HCT116 (cell line): ENCODE measurements at regions not wholly inside any gene's neighbourhood (a gene's known extent, or its start where the extent isn't known, plus 50 kb on each side); places are given as distances from the start of the nearest gene placed in this dataset.

Experiments
- ATAC-seq: fragments of 200-7000 bp; cut with Tn5 transposase; 2 replicates; pipeline ENCODE4 v1.9.1; 2020; ENCODE audit warnings: mild to moderate bottlenecking, moderate library complexity
- BruUV-seq: library from RNA; stranded (reverse); fragments of 400-500 nt; replicated peaks from 2 replicates; lab custom pipeline; 2021; lab: Mats Ljungman, UMichigan
- CTCF ChIA-PET: fragments of 300-600 bp; sonication (Branson Sonifier 250); formaldehyde crosslinking; loops from one replicate; lab custom pipeline; 2021; ENCODE audit warnings: antibody characterized with exemption; lab: Charles Lee
- POLR2A ChIA-PET: fragments of 300-600, 350-600 bp; sonication (Branson Sonifier 250); formaldehyde crosslinking; loops from one replicate; lab custom pipeline; 2021; ENCODE audit warnings: antibody characterized with exemption; lab: Charles Lee
- RAD21 ChIA-PET, 2 experiments: fragments of 300-600 bp; sonication (Branson Sonifier 250); formaldehyde crosslinking; loops; one replicate each; lab custom pipeline; 2023; ENCODE audit warnings: low total read pairs in 2 of 2; ENCODE audit not compliant: uncharacterized antibody in 2 of 2, unreplicated experiment in 2 of 2, low non-redundant PET in 1 of 2; lab: Charles Lee
- DNase-seq: peaks from one replicate; pipeline ENCODE4 v3.0.0-alpha.2; 2010; ENCODE audit warnings: low read depth, low spot score
- H2AFZ ChIP-seq: fragments of 200-600 bp; shearing (Covaris generic), sonication (generic); 2 replicates; pipeline ENCODE4 v1.6.1; 2017; ENCODE audit warnings: low read depth, mixed run types, mixed read lengths, antibody characterized with exemption, low read length; ENCODE audit not compliant: poor library complexity, severe bottlenecking
- H3K27ac ChIP-seq: 2 replicates; pipeline ENCODE4 v1.5.1; 2012; ENCODE audit warnings: low read depth, low read length
- H3K27me3 ChIP-seq: fragments of 200-600 bp; sonication (generic); 2 replicates; pipeline ENCODE4 v1.6.1; 2016; ENCODE audit warnings: mixed run types, low read length, mixed read lengths; ENCODE audit not compliant: insufficient read depth
- H3K36me3 ChIP-seq, 2 experiments: fragments of 200-500 bp in 1 of 2; fragments of 200-600 bp in 1 of 2; sonication (Bioruptor generic) in 1 of 2; sonication (generic) in 1 of 2; 2 replicates each; pipeline versions ENCODE4 v1.5.1 to v1.6.1; 2014 to 2016; ENCODE audit warnings: low read length in 2 of 2, inconsistent platforms in 1 of 2, mixed read lengths in 1 of 2, mixed run types in 1 of 2; ENCODE audit not compliant: insufficient read depth in 2 of 2, control insufficient read depth in 1 of 2
- H3K4me1 ChIP-seq, 2 experiments: fragments of 200-600 bp in 1 of 2; sonication (generic) in 1 of 2; 2 replicates each; pipeline versions ENCODE4 v1.5.1 to v1.6.1; 2012 to 2017; ENCODE audit warnings: low read length in 2 of 2, inconsistent platforms in 1 of 2, mild to moderate bottlenecking in 1 of 2, mixed read lengths in 1 of 2, mixed run types in 1 of 2, moderate library complexity in 1 of 2; ENCODE audit not compliant: insufficient read depth in 2 of 2, control insufficient read depth in 1 of 2
- H3K4me2 ChIP-seq: fragments of 200-600 bp; sonication (generic); 2 replicates; pipeline ENCODE4 v1.6.1; 2017; ENCODE audit warnings: mixed run types, low read length, mixed read lengths
- H3K4me3 ChIP-seq, 2 experiments: fragments of 200-600 bp in 1 of 2; sonication (generic) in 1 of 2; replicated peaks in 1 of 2; 2 replicates each; pipeline ENCODE4 v1.5.1; 2011 to 2016; ENCODE audit warnings: low read length in 2 of 2, control low read depth in 1 of 2, low read depth in 1 of 2, mild to moderate bottlenecking in 1 of 2, mixed read lengths in 1 of 2, mixed run types in 1 of 2
- H3K79me2 ChIP-seq: fragments of 200-600 bp; sonication (generic); 2 replicates; pipeline ENCODE4 v1.6.1; 2017; ENCODE audit warnings: mild to moderate bottlenecking, mixed run types, low read length, moderate library complexity, mixed read lengths; ENCODE audit not compliant: insufficient read depth
- H3K9ac ChIP-seq: fragments of 200-600 bp; sonication (generic); 2 replicates; pipeline ENCODE4 v1.6.1; 2016; ENCODE audit warnings: low read length, mixed read lengths
- H3K9me2 ChIP-seq: fragments of 200-600 bp; sonication (generic), shearing (Covaris generic); 2 replicates; pipeline ENCODE4 v1.6.1; 2017; ENCODE audit warnings: mixed run types, mild to moderate bottlenecking, moderate library complexity; ENCODE audit not compliant: insufficient read depth
- H3K9me3 ChIP-seq, 2 experiments: fragments of 200-500 bp in 1 of 2; fragments of 200-600 bp in 1 of 2; sonication (Bioruptor generic) in 1 of 2; sonication (generic) in 1 of 2; 2 replicates each; pipeline ENCODE4 v1.6.1; 2014 to 2017; ENCODE audit warnings: low read length in 2 of 2, mixed read lengths in 2 of 2, inconsistent platforms in 1 of 2, low read depth in 1 of 2, mild to moderate bottlenecking in 1 of 2, mixed run types in 1 of 2, moderate library complexity in 1 of 2; ENCODE audit not compliant: control insufficient read depth in 1 of 2, insufficient read depth in 1 of 2
- H4K20me1 ChIP-seq: fragments of 200-600 bp; sonication (generic), shearing (Covaris generic); 2 replicates; pipeline ENCODE4 v1.6.1; 2017; ENCODE audit warnings: mixed run types, mild to moderate bottlenecking, moderate library complexity; ENCODE audit not compliant: insufficient read depth
- CBX3 ChIP-seq: IDR thresholded peaks from 2 replicates; pipeline ENCODE4 v1.6.1; 2012; ENCODE audit warnings: low read depth
- CEBPB ChIP-seq: IDR thresholded peaks from 2 replicates; pipeline ENCODE4 v1.6.1; 2012; ENCODE audit warnings: low read depth
- EGR1 ChIP-seq: IDR thresholded peaks from 2 replicates; pipeline ENCODE4 v1.6.1; 2012; ENCODE audit warnings: low read depth
- ELF1 ChIP-seq: IDR thresholded peaks from 2 replicates; pipeline ENCODE4 v1.6.1; 2012; ENCODE audit warnings: low read depth, borderline replicate concordance
- EZH2 ChIP-seq: fragments of 200-600 bp; sonication (generic); IDR thresholded peaks from 2 replicates; pipeline ENCODE4 v1.6.1; 2017; ENCODE audit warnings: antibody characterized with exemption, mixed run types
- POLR2A ChIP-seq: IDR thresholded peaks from 2 replicates; pipeline ENCODE4 v1.7.0; 2011; ENCODE audit warnings: borderline replicate concordance; ENCODE audit not compliant: insufficient read depth, insufficient read length; ENCODE audit errors: extremely low read depth
- RAD21 ChIP-seq: IDR thresholded peaks from 2 replicates; pipeline ENCODE4 v1.6.1; 2012; ENCODE audit warnings: low read depth, mild to moderate bottlenecking
- SP1 ChIP-seq: IDR thresholded peaks from 2 replicates; pipeline ENCODE4 v1.6.1; 2012; ENCODE audit warnings: low read depth
- SRF ChIP-seq: IDR thresholded peaks from 2 replicates; pipeline ENCODE4 v1.6.1; 2012; ENCODE audit warnings: low read depth
- TCF7L2 ChIP-seq: IDR thresholded peaks from 2 replicates; pipeline ENCODE4 v1.7.0; 2011; ENCODE audit warnings: borderline replicate concordance, inconsistent platforms; ENCODE audit not compliant: insufficient read depth, insufficient read length; ENCODE audit errors: extremely low read depth
- YY1 ChIP-seq: IDR thresholded peaks from 2 replicates; pipeline ENCODE4 v1.6.1; 2011; ENCODE audit warnings: low read length, low read depth, moderate library complexity, mild to moderate bottlenecking; ENCODE audit not compliant: insufficient replicate concordance; ENCODE audit errors: extremely low read depth
- ZFX ChIP-seq: fragments of 450-650 bp; IDR thresholded peaks from 2 replicates; pipeline ENCODE4 v1.6.1; 2017
- ZNF274 ChIP-seq: fragments of 200-500 bp; sonication (Bioruptor generic); IDR thresholded peaks from 2 replicates; pipeline ENCODE4 v1.6.1; 2014; ENCODE audit warnings: mild to moderate bottlenecking, low read depth, low read length, inconsistent platforms
- intact Hi-C: fragments of 100-400 bp; cut with micrococcal nuclease; formaldehyde crosslinking; loops from 2 replicates; pipeline ENCODE4 v1.10.0; 2022
- TF ChIP-seq, protein P1 (sequence below): IDR thresholded peaks from 2 replicates; pipeline ENCODE4 v1.6.1; 2012
- TF ChIP-seq, protein P2 (sequence below), 3 experiments: fragments of 200-600 bp in 1 of 3; sonication (generic) in 1 of 3; IDR thresholded peaks in 2 of 3; conservative IDR thresholded peaks in 1 of 3; 2 replicates each; pipeline ENCODE4 v1.5.1; 2012 to 2017; ENCODE audit warnings: low read depth in 2 of 3, low read length in 2 of 3, antibody characterized with exemption in 1 of 3, borderline replicate concordance in 1 of 3, control low read depth in 1 of 3, mild to moderate bottlenecking in 1 of 3, mixed read lengths in 1 of 3, mixed run types in 1 of 3, moderate library complexity in 1 of 3; ENCODE audit not compliant: insufficient read depth in 1 of 3
- TF ChIP-seq, protein P3 (sequence below): IDR thresholded peaks from 2 replicates; pipeline ENCODE4 v1.6.1; 2012
- TF ChIP-seq, protein P4 (sequence below): IDR thresholded peaks from 2 replicates; pipeline ENCODE4 v1.6.1; 2011; ENCODE audit warnings: mild to moderate bottlenecking, low read length, moderate library complexity; ENCODE audit not compliant: insufficient replicate concordance; ENCODE audit errors: extremely low read depth

DNA sequence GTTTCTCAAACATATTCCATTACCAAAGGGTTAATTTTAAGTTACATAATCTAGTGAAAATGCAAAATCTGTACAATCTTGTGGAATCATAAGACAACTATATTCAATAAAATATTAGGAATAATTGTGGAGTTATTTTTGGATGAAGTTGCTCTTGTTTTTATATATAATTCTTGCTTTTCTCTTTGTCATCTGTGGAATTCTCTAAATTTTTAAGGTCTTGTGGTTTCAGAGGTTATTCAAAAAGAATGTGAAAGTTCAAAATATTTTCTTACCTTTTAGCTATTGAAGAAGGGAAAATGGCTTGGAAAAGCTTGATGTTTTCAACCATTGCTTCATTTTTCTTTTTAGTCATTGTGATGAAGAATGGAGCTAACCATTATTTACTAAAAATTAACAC is 552.1 kb downstream of the TFEC start:
- Histone ChIP-seq H3K9me2 (no peaks in the 10 kb centered on the region), H3K4me3 (no peak overlapping the region), H3K79me2 (no peaks in the 10 kb centered on the region), H3K36me3 (no peaks in the 10 kb centered on the region), H3K4me2 (no peak overlapping the region), H3K27ac (no peak overlapping the region), H3K9me3 (no peaks in the 10 kb centered on the region), H4K20me1 (no peaks in the 10 kb centered on the region), H3K27me3 (no peaks in the 10 kb centered on the region), H3K4me1 (no peaks in the 10 kb centered on the region), H3K9ac (no peak overlapping the region), H2AFZ (no peak overlapping the region)
- intact Hi-C loops = no loop called here
- ATAC-seq = no peak
- ChIA-PET RAD21 (interaction anchor here in 1 of 2 experiments (0.7 kb wide), 1 partner anchor 189 kb away, joined by 4 read pairs; no protein-coding TSS in a partner anchor), CTCF (interaction anchor here (0.9 kb wide), 1 partner anchor 1397 kb away, joined by 3 read pairs; no protein-coding TSS in a partner anchor), POLR2A (no interaction called here)
- TF ChIP-seq, protein P1, sequence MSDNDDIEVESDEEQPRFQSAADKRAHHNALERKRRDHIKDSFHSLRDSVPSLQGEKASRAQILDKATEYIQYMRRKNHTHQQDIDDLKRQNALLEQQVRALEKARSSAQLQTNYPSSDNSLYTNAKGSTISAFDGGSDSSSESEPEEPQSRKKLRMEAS = no peak
- BruUV-seq = no TSS peak
- DNase-seq = no peak

DNA sequence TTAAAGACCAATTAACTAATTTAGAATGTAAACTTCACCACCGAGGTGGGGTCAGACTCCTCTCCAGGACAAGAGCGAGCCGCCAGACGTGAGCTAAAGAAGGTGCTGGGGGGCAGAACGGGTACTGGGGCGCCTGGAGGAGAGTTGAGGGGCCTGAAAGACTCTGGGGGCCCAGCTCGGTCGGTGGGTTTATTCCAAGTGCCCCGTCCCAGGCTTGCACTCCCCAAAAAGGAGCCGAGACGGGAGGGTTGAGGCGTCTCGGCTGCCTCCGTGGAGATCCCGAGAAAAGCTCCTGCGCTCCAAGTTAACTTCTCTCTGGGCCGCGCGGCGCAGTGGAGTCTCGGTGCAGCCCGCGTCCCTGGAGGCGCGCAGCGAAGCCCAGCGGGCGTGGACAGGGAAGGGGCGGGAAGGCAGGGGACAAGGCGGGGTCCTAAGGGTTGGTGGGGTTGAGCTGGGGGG is 553.3 kb downstream of the TFEC start:
- CTCF ChIA-PET = no interaction called here
- no peak for ATAC-seq
- RAD21 ChIA-PET = no interaction called here
- no peak for DNase-seq
- H3K79me2 ChIP-seq = no peaks in the 10 kb centered on the region
- H3K4me1 ChIP-seq = no peaks in the 10 kb centered on the region
- no peak overlapping the region for H3K4me3 ChIP-seq
- no peak overlapping the region for H2AFZ ChIP-seq
- intact Hi-C loops = no loop called here
- H3K9me2 ChIP-seq = no peaks in the 10 kb centered on the region
- no TSS peak for BruUV-seq
- no peak overlapping the region for H3K4me2 ChIP-seq
- no peaks in the 10 kb centered on the region for H3K9me3 ChIP-seq
- H3K27ac ChIP-seq = no peak overlapping the region
- no peaks in the 10 kb centered on the region for H3K36me3 ChIP-seq
- no peaks in the 10 kb centered on the region for H4K20me1 ChIP-seq
- no peaks in the 10 kb centered on the region for H3K27me3 ChIP-seq
- POLR2A ChIA-PET = interaction anchor here (0.7 kb wide), 1 partner anchor 9 kb away, joined by 3 read pairs; no protein-coding TSS in a partner anchor
- H3K9ac ChIP-seq = no peak overlapping the region
- TF ChIP-seq, protein P1 = no peak
- TF ChIP-seq CEBPB = no peak
- no peak for TF ChIP-seq EZH2
- TF ChIP-seq ZNF274 = no peak
- TF ChIP-seq POLR2A = no peak
- TF ChIP-seq ELF1 = no peak
- TF ChIP-seq EGR1 = no peak
- TF ChIP-seq, protein P2, sequence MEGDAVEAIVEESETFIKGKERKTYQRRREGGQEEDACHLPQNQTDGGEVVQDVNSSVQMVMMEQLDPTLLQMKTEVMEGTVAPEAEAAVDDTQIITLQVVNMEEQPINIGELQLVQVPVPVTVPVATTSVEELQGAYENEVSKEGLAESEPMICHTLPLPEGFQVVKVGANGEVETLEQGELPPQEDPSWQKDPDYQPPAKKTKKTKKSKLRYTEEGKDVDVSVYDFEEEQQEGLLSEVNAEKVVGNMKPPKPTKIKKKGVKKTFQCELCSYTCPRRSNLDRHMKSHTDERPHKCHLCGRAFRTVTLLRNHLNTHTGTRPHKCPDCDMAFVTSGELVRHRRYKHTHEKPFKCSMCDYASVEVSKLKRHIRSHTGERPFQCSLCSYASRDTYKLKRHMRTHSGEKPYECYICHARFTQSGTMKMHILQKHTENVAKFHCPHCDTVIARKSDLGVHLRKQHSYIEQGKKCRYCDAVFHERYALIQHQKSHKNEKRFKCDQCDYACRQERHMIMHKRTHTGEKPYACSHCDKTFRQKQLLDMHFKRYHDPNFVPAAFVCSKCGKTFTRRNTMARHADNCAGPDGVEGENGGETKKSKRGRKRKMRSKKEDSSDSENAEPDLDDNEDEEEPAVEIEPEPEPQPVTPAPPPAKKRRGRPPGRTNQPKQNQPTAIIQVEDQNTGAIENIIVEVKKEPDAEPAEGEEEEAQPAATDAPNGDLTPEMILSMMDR (IDR thresholded peaks at IDR 0.05 in 2 of 3, conservative IDR thresholded peaks at IDR 0.05 in 1 of 3; ENCODE audit: borderline replicate concordance in 1 of 3, insufficient read depth in 1 of 3, low read depth in 2 of 3, low read length in 2 of 3) = no peak
- TF ChIP-seq RAD21 = no peak
- TF ChIP-seq SP1 = no peak
- TF ChIP-seq, protein P3, sequence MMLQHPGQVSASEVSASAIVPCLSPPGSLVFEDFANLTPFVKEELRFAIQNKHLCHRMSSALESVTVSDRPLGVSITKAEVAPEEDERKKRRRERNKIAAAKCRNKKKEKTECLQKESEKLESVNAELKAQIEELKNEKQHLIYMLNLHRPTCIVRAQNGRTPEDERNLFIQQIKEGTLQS = no peak
- TF ChIP-seq, protein P4, sequence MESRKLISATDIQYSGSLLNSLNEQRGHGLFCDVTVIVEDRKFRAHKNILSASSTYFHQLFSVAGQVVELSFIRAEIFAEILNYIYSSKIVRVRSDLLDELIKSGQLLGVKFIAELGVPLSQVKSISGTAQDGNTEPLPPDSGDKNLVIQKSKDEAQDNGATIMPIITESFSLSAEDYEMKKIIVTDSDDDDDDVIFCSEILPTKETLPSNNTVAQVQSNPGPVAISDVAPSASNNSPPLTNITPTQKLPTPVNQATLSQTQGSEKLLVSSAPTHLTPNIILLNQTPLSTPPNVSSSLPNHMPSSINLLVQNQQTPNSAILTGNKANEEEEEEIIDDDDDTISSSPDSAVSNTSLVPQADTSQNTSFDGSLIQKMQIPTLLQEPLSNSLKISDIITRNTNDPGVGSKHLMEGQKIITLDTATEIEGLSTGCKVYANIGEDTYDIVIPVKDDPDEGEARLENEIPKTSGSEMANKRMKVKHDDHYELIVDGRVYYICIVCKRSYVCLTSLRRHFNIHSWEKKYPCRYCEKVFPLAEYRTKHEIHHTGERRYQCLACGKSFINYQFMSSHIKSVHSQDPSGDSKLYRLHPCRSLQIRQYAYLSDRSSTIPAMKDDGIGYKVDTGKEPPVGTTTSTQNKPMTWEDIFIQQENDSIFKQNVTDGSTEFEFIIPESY = no peak
- TF ChIP-seq YY1 = no peak
- no peak for TF ChIP-seq SRF
- no peak for TF ChIP-seq TCF7L2
- TF ChIP-seq ZFX = no peak
- no peak for TF ChIP-seq CBX3
